Spleen (tissue), 7 donors: ENCODE measurements at regions not wholly inside any gene's neighbourhood (a gene's known extent, or its start where the extent isn't known, plus 50 kb on each side); places are given as distances from the start of the nearest gene placed in this dataset.

Experiments used
- POLR2AphosphoS5 ChIP-seq, 3 donors: sonication (generic); formaldehyde crosslinking; IDR thresholded peaks; one replicate each; pipeline ENCODE4 v1.5.1; 2017; ENCODE audit warnings: antibody characterized with exemption in 3 of 3
- TF ChIP-seq, protein P1 (sequence below), 11 experiments: fragments of 200-600 bp in 7 of 11; fragments of 450-650 bp in 4 of 11; sonication (generic) in 4 of 11; IDR thresholded peaks in 8 of 11; conservative IDR thresholded peaks in 3 of 11; 1 replicate in 7 of 11; 2 replicates in 4 of 11; pipeline versions ENCODE4 v1.4.0 to v1.8.0; 2016 to 2021; ENCODE audit warnings: antibody characterized with exemption in 11 of 11, inconsistent platforms in 4 of 11, mild to moderate bottlenecking in 1 of 11
- donor health status: DM: no; HTN: no; CAD: no; lungs with moderate emphysema.
- donor health status: DM: no; HTN: no; CAD: no.
- donor health status: DM: no; HTN: no; CAD: no.

DNA sequence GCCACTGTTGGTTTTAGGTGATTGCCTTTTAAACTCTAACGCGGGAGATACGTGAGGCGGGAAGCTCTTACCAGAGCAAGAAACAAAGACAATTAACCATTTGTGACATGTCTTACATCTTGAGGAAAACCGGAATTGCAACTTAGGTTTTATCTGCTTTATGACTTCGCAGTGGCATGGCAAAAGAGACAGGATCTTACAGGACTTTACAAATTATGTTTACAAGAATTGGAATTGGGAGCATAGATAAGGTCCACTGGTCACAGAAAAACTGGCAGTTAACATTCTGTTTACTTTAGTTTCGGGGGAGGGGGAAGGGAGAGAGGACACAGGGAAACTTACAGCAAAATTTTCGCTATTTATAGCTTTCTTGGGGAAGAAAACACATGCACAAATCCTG lies 1119.6 kb downstream of the ZPLD1 start:
- TF ChIP-seq, protein P1, sequence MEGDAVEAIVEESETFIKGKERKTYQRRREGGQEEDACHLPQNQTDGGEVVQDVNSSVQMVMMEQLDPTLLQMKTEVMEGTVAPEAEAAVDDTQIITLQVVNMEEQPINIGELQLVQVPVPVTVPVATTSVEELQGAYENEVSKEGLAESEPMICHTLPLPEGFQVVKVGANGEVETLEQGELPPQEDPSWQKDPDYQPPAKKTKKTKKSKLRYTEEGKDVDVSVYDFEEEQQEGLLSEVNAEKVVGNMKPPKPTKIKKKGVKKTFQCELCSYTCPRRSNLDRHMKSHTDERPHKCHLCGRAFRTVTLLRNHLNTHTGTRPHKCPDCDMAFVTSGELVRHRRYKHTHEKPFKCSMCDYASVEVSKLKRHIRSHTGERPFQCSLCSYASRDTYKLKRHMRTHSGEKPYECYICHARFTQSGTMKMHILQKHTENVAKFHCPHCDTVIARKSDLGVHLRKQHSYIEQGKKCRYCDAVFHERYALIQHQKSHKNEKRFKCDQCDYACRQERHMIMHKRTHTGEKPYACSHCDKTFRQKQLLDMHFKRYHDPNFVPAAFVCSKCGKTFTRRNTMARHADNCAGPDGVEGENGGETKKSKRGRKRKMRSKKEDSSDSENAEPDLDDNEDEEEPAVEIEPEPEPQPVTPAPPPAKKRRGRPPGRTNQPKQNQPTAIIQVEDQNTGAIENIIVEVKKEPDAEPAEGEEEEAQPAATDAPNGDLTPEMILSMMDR (IDR thresholded peaks at IDR 0.05 in 8 of 11, conservative IDR thresholded peaks at IDR 0.05 in 3 of 11), result no peak
- no peak for TF ChIP-seq POLR2AphosphoS5 (IDR thresholded peaks at IDR 0.05)
